Keratinocyte (primary cell): ENCODE measurements at regions not wholly inside any gene's neighbourhood (a gene's known extent, or its start where the extent isn't known, plus 50 kb on each side); places are given as distances from the start of the nearest gene placed in this dataset.

ENCODE experiments used
- DNase-seq: peaks from one replicate; pipeline ENCODE4 v3.0.0-alpha.2; 2011; ENCODE audit warnings: low read depth, missing footprints, low spot score
- FAIRE-seq: peaks from 2 replicates; lab custom pipeline; 2011; peaks lifted over from hg19 to GRCh38; lab: Jason Lieb, UNC
- H2AFZ ChIP-seq: 2 replicates; pipeline ENCODE4 v1.6.0; 2012; ENCODE audit warnings: low read length, control low read depth, inconsistent platforms; ENCODE audit not compliant: control insufficient read depth
- H3K27ac ChIP-seq: 2 replicates; pipeline ENCODE4 v1.5.1; 2011; ENCODE audit warnings: low read length; ENCODE audit not compliant: control insufficient read depth, insufficient read depth
- H3K27me3 ChIP-seq: 3 replicates; pipeline ENCODE4 v1.6.0; 2011; ENCODE audit warnings: low read length; ENCODE audit not compliant: control insufficient read depth, insufficient read depth; ENCODE audit errors: extremely low read depth
- H3K36me3 ChIP-seq, 2 experiments: 2 replicates in 1 of 2; 3 replicates in 1 of 2; pipeline ENCODE4 v1.5.1; 2011; ENCODE audit warnings: low read length in 2 of 2, mild to moderate bottlenecking in 1 of 2; ENCODE audit not compliant: control insufficient read depth in 2 of 2, insufficient read depth in 2 of 2; ENCODE audit errors: extremely low read depth in 1 of 2
- H3K4me1 ChIP-seq: 3 replicates; pipeline ENCODE4 v1.5.1; 2011; ENCODE audit warnings: low read length; ENCODE audit not compliant: control insufficient read depth, insufficient read depth; ENCODE audit errors: extremely low read depth
- H3K4me2 ChIP-seq: 3 replicates; pipeline ENCODE4 v1.6.0; 2011; ENCODE audit warnings: low read depth, low read length; ENCODE audit not compliant: control insufficient read depth, insufficient read depth; ENCODE audit errors: extremely low read depth
- H3K4me3 ChIP-seq, 3 experiments: fragments of 200-600 bp in 1 of 3; sonication (generic) in 1 of 3; 2 replicates in 2 of 3; 3 replicates in 1 of 3; pipeline ENCODE4 v1.5.1; 2011 to 2016; ENCODE audit warnings: low read length in 3 of 3, mild to moderate bottlenecking in 3 of 3, control low read depth in 2 of 3, inconsistent platforms in 1 of 3, low read depth in 1 of 3, mixed read lengths in 1 of 3, mixed run types in 1 of 3, moderate library complexity in 1 of 3; ENCODE audit not compliant: control insufficient read depth in 2 of 3, insufficient read depth in 2 of 3; ENCODE audit errors: extremely low read depth in 1 of 3
- H3K79me2 ChIP-seq: 2 replicates; pipeline ENCODE4 v1.6.0; 2012; ENCODE audit warnings: low read length; ENCODE audit not compliant: control insufficient read depth, insufficient read depth
- H3K9ac ChIP-seq: 3 replicates; pipeline ENCODE4 v1.6.0; 2011; ENCODE audit warnings: low read length; ENCODE audit not compliant: control insufficient read depth, insufficient read depth; ENCODE audit errors: extremely low read depth
- H3K9me1 ChIP-seq: 3 replicates; pipeline ENCODE4 v1.6.0; 2011; ENCODE audit warnings: low read length; ENCODE audit not compliant: control insufficient read depth, insufficient read depth; ENCODE audit errors: extremely low read depth
- H3K9me3 ChIP-seq: 2 replicates; pipeline ENCODE4 v1.5.1; 2012; ENCODE audit warnings: low read depth, low read length; ENCODE audit not compliant: control insufficient read depth
- H4K20me1 ChIP-seq: 3 replicates; pipeline ENCODE4 v1.6.0; 2011; ENCODE audit warnings: low read length; ENCODE audit not compliant: control insufficient read depth, insufficient read depth; ENCODE audit errors: extremely low read depth
- EZH2 ChIP-seq: IDR thresholded peaks from one replicate; pipeline ENCODE4 v1.6.1; 2012; ENCODE audit warnings: inconsistent platforms, mild to moderate bottlenecking, low read length, moderate library complexity
- dilution Hi-C: fragments of 300-500 bp; cut with MboI; formaldehyde crosslinking; loops from one replicate; pipeline ENCODE4 v1.7.0; 2020; ENCODE audit warnings: low sequenced_read_pairs; ENCODE audit not compliant: extremely low pct_ligation_motif_present
- TF ChIP-seq, protein P1 (sequence below), 3 experiments: IDR thresholded peaks in 1 of 3; conservative IDR thresholded peaks in 1 of 3; optimal IDR thresholded peaks in 1 of 3; 2 replicates in 2 of 3; 3 replicates in 1 of 3; pipeline versions ENCODE3 to v1.5.1; 2011; ENCODE audit warnings: low read length in 3 of 3, mild to moderate bottlenecking in 3 of 3, moderate library complexity in 2 of 3, control low read depth in 1 of 3, inconsistent platforms in 1 of 3; ENCODE audit not compliant: insufficient read depth in 2 of 3; ENCODE audit errors: extremely low read depth in 1 of 3

DNA sequence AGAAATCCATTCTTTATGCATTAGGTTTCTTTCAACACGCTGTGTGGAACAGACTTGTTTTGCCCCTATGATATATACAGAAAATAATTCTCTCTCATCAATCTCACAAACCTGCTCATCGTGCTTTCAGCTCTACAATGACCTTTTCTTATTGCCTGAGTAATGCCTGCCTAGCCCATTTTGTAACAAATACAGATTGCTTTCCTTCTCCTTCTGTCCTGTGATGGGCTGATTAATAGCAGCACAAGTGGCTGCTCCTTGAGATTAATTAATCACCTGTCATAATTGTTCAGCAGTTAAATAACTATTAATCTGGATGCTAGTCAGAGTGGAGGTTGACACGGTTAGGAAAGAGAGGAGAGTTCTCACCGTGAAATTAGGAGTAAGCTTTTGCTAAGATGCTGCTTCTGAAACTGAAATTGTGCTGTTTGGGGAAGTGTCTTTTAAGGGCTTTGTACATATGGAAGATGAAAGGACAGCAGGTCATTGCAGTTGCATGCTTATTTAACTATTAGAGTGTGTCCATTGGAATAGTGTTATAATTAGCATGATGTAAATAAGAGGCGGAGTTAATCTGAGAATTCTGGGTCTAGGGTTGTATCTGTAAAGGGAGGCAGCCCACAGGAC, 1430.5 kb downstream of the FAM181B start:
- Histone ChIP-seq H3K4me1 (no peaks in the 10 kb centered on the region), H3K36me3 (no peaks in the 10 kb centered on the region), H3K4me2 (no peak overlapping the region), H3K27ac (no peak overlapping the region), H4K20me1 (no peaks in the 10 kb centered on the region), H3K27me3 (no peaks in the 10 kb centered on the region), H3K9ac (no peak overlapping the region), H3K4me3 (no peak overlapping the region), H3K9me3 (no peaks in the 10 kb centered on the region), H2AFZ (no peak overlapping the region), H3K9me1 (no peaks in the 10 kb centered on the region), H3K79me2 (no peaks in the 10 kb centered on the region)
- dilution Hi-C loops = no loop called here
- no peak for TF ChIP-seq EZH2
- TF ChIP-seq, protein P1, sequence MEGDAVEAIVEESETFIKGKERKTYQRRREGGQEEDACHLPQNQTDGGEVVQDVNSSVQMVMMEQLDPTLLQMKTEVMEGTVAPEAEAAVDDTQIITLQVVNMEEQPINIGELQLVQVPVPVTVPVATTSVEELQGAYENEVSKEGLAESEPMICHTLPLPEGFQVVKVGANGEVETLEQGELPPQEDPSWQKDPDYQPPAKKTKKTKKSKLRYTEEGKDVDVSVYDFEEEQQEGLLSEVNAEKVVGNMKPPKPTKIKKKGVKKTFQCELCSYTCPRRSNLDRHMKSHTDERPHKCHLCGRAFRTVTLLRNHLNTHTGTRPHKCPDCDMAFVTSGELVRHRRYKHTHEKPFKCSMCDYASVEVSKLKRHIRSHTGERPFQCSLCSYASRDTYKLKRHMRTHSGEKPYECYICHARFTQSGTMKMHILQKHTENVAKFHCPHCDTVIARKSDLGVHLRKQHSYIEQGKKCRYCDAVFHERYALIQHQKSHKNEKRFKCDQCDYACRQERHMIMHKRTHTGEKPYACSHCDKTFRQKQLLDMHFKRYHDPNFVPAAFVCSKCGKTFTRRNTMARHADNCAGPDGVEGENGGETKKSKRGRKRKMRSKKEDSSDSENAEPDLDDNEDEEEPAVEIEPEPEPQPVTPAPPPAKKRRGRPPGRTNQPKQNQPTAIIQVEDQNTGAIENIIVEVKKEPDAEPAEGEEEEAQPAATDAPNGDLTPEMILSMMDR (optimal IDR thresholded peaks at IDR 0.05 in 1 of 3, IDR thresholded peaks at IDR 0.05 in 1 of 3, conservative IDR thresholded peaks at IDR 0.05 in 1 of 3; ENCODE audit: extremely low read depth in 1 of 3, insufficient read depth in 2 of 3, low read length in 3 of 3) = no peak
- FAIRE-seq = no peak
- no peak for DNase-seq

DNA sequence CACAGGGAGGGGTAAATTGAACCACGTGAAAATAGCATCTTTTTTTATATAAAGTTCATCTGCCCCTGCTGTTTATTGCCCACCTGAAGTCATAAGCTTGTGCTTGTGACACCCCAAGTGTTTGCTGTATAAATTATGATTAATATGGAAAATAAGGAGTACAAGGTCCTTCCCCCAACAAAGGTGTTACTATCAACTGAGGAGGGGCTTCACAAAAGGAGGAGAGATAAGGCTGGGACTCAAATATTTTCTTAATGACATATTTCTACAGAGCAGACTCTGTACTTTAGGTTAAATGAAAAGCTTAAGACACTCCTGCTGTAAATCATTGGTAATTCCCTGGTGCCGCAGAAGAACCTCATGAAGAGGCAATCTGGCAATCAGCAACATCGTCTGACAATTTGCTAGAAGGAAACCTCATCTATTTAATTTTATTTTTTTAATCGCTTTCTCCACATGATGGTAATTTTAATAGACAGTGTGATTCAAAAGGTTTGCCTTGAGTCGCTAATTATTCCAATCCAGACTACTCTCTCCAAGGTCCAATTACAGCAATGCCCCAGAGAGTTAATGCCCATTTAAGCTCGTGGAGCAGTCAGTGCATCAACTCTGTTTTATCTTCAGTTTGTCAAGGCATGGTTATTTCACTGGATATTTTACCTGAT, 1432.4 kb downstream of the FAM181B start:
- H3K9me1 ChIP-seq = no peaks in the 10 kb centered on the region
- H3K27me3 ChIP-seq = no peaks in the 10 kb centered on the region
- no peak overlapping the region for H2AFZ ChIP-seq
- no peak overlapping the region for H3K4me3 ChIP-seq
- H3K4me2 ChIP-seq = no peak overlapping the region
- no peaks in the 10 kb centered on the region for H3K79me2 ChIP-seq
- DNase-seq = no peak
- H4K20me1 ChIP-seq = no peaks in the 10 kb centered on the region
- H3K36me3 ChIP-seq = no peaks in the 10 kb centered on the region
- H3K4me1 ChIP-seq = no peaks in the 10 kb centered on the region
- H3K27ac ChIP-seq = no peak overlapping the region
- H3K9ac ChIP-seq = no peak overlapping the region
- H3K9me3 ChIP-seq = no peaks in the 10 kb centered on the region
- FAIRE-seq = no peak
- dilution Hi-C loops = no loop called here
- no peak for TF ChIP-seq EZH2
- TF ChIP-seq, protein P1 (optimal IDR thresholded peaks at IDR 0.05 in 1 of 3, IDR thresholded peaks at IDR 0.05 in 1 of 3, conservative IDR thresholded peaks at IDR 0.05 in 1 of 3; ENCODE audit: extremely low read depth in 1 of 3, insufficient read depth in 2 of 3, low read length in 3 of 3) = no peak
